Bronchial epithelial cell (primary cell): ENCODE measurements at regions not wholly inside any gene's neighbourhood (a gene's known extent, or its start where the extent isn't known, plus 50 kb on each side); places are given as distances from the start of the nearest gene placed in this dataset.

ENCODE experiments used
- DNase-seq: peaks from one replicate; pipeline ENCODE4 v3.0.0-alpha.2; 2010; ENCODE audit warnings: low read depth
- FAIRE-seq: peaks from 2 replicates; lab custom pipeline; 2011; peaks lifted over from hg19 to GRCh38; lab: Jason Lieb, UNC
- H3K27me3 ChIP-seq: 2 replicates; pipeline ENCODE4 v1.5.1; 2011; ENCODE audit warnings: low read length; ENCODE audit not compliant: control insufficient read depth, insufficient read depth
- H3K36me3 ChIP-seq: 2 replicates; pipeline ENCODE4 v1.5.1; 2011; ENCODE audit warnings: low read length; ENCODE audit not compliant: control insufficient read depth, insufficient read depth
- H3K4me3 ChIP-seq: 2 replicates; pipeline ENCODE4 v1.5.1; 2011; ENCODE audit warnings: mild to moderate bottlenecking, low read depth, low read length, control low read depth
- CTCF ChIP-seq: IDR thresholded peaks from 2 replicates; pipeline ENCODE4 v1.5.1; 2011; ENCODE audit warnings: mild to moderate bottlenecking, moderate library complexity, low read length, control low read depth, inconsistent platforms; ENCODE audit not compliant: insufficient read depth, severe bottlenecking

- TF ChIP-seq CTCF = no peak
- Histone ChIP-seq H3K4me3 (no peak overlapping the region), H3K36me3 (no peaks in the 10 kb centered on the region), H3K27me3 (no peaks in the 10 kb centered on the region)
- DNase-seq (no peak), FAIRE-seq (no peak)
Measured at GRCh38 chr2:8617590-8617989, 64.3 kb upstream of the ID2 start.

GRCh38 chr2:8619071-8619470 lies 62.8 kb upstream of the ID2 start:
- FAIRE-seq (no peak), DNase-seq (no peak)
- TF ChIP-seq CTCF = no peak
- Histone ChIP-seq H3K4me3 (no peak overlapping the region), H3K27me3 (no peaks in the 10 kb centered on the region), H3K36me3 (no peaks in the 10 kb centered on the region)

- Histone ChIP-seq H3K36me3 (no peaks in the 10 kb centered on the region), H3K27me3 (no peaks in the 10 kb centered on the region), H3K4me3 (no peak overlapping the region)
- DNase-seq = no peak
- FAIRE-seq = no peak
- TF ChIP-seq CTCF = no peak
Measured at GRCh38 chr2:8620611-8621382, 61.1 kb upstream of the ID2 start.

GRCh38 chr2:8622199-8622911 lies 59.5 kb upstream of the ID2 start:
- FAIRE-seq (no peak), DNase-seq (no peak)
- no peaks in the 10 kb centered on the region for H3K27me3 ChIP-seq
- no peaks in the 10 kb centered on the region for H3K36me3 ChIP-seq
- no peak for TF ChIP-seq CTCF
- no peak overlapping the region for H3K4me3 ChIP-seq

- no peak for TF ChIP-seq CTCF
- no peaks in the 10 kb centered on the region for H3K27me3 ChIP-seq
- DNase-seq (no peak), FAIRE-seq (no peak)
- no peaks in the 10 kb centered on the region for H3K36me3 ChIP-seq
- no peak overlapping the region for H3K4me3 ChIP-seq
Measured at GRCh38 chr2:8622924-8623465, 58.9 kb upstream of the ID2 start.
